Tibial nerve (tissue), 4 donors: ENCODE measurements at regions not wholly inside any gene's neighbourhood (a gene's known extent, or its start where the extent isn't known, plus 50 kb on each side); places are given as distances from the start of the nearest gene placed in this dataset.
"Not testable (repeated sequence)": the region's sequence is repeated elsewhere in the genome, so short reads cannot be mapped to it uniquely, and the experiment has no call there.

Source experiments
- DNase-seq, 2 donors: peaks; one replicate each; pipeline ENCODE4 v3.0.0-alpha.2; 2019; ENCODE audit warnings: low spot score in 2 of 2
- H3K27ac ChIP-seq, 4 donors: fragments of 200-600 bp; sonication (generic) in 3 of 4; one replicate each; pipeline ENCODE4 v1.5.1; 2017 to 2019; ENCODE audit warnings: mild to moderate bottlenecking in 1 of 4
- H3K27me3 ChIP-seq, 2 donors: fragments of 200-600 bp; sonication (generic) in 1 of 2; one replicate each; pipeline versions ENCODE4 v1.5.1 to v1.6.0; 2017 to 2019
- H3K36me3 ChIP-seq, 3 donors: fragments of 200-600 bp; sonication (generic); one replicate each; pipeline ENCODE4 v1.5.1; 2018 to 2019
- H3K4me1 ChIP-seq, 4 donors: fragments of 200-600 bp; sonication (generic) in 3 of 4; one replicate each; pipeline ENCODE4 v1.5.1; 2017 to 2019
- H3K4me3 ChIP-seq, 4 donors: fragments of 200-600 bp; sonication (generic) in 3 of 4; one replicate each; pipeline ENCODE4 v1.5.1; 2017 to 2019; ENCODE audit warnings: mild to moderate bottlenecking in 1 of 4, moderate library complexity in 1 of 4
- H3K9me3 ChIP-seq, 4 donors: fragments of 200-600 bp; sonication (generic) in 3 of 4; one replicate each; pipeline ENCODE4 v1.5.1; 2017 to 2019
- EP300 ChIP-seq, 2 donors: sonication (generic); formaldehyde crosslinking; IDR thresholded peaks; one replicate each; pipeline ENCODE4 v1.6.1; 2017; ENCODE audit warnings: antibody characterized with exemption in 2 of 2, mild to moderate bottlenecking in 1 of 2
- POLR2A ChIP-seq, 2 donors: fragments of 450-650 bp; IDR thresholded peaks; one replicate each; pipeline ENCODE4 v1.6.1; 2017; ENCODE audit warnings: antibody characterized with exemption in 2 of 2, mild to moderate bottlenecking in 2 of 2, moderate library complexity in 2 of 2
- WGBS, 2 donors: methylation state at CpG; one replicate each; pipeline ENCODE4 v1.1.5; 2018; 5-methylcytosine and 5-hydroxymethylcytosine counted together
- TF ChIP-seq, protein P1 (sequence below), 5 experiments: fragments of 200-600 bp in 3 of 5; fragments of 450-650 bp in 2 of 5; sonication (generic) in 3 of 5; IDR thresholded peaks; one replicate each; pipeline ENCODE4 v1.5.1; 2016 to 2019; ENCODE audit warnings: antibody characterized with exemption in 5 of 5, mild to moderate bottlenecking in 3 of 5, moderate library complexity in 2 of 5

GRCh38 chr2:38484957-38485356 lies 107.9 kb upstream of the ATL2 start:
- TF ChIP-seq, protein P1, sequence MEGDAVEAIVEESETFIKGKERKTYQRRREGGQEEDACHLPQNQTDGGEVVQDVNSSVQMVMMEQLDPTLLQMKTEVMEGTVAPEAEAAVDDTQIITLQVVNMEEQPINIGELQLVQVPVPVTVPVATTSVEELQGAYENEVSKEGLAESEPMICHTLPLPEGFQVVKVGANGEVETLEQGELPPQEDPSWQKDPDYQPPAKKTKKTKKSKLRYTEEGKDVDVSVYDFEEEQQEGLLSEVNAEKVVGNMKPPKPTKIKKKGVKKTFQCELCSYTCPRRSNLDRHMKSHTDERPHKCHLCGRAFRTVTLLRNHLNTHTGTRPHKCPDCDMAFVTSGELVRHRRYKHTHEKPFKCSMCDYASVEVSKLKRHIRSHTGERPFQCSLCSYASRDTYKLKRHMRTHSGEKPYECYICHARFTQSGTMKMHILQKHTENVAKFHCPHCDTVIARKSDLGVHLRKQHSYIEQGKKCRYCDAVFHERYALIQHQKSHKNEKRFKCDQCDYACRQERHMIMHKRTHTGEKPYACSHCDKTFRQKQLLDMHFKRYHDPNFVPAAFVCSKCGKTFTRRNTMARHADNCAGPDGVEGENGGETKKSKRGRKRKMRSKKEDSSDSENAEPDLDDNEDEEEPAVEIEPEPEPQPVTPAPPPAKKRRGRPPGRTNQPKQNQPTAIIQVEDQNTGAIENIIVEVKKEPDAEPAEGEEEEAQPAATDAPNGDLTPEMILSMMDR (IDR thresholded peaks at IDR 0.05) = no peak
- TF ChIP-seq EP300 (IDR thresholded peaks at IDR 0.05) (no peak), POLR2A (IDR thresholded peaks at IDR 0.05) (no peak)
- peaks cover 0 to 6% (median 0%) of the 10 kb centered on the region in 4 donors for H3K4me1 ChIP-seq
- no peaks in the 10 kb centered on the region for H3K27me3 ChIP-seq
- peaks cover 0 to 19% (median 0%) of the 10 kb centered on the region in 4 donors for H3K9me3 ChIP-seq
- no peak overlapping the region for H3K27ac ChIP-seq
- no peak for DNase-seq
- WGBS, 2 donors = 67 to 75% methylated on average over 5 of the region's 5 CpGs
- no peaks in the 10 kb centered on the region for H3K36me3 ChIP-seq
- H3K4me3 ChIP-seq = no peak overlapping the region

- Histone ChIP-seq H3K9me3 (peaks cover 0 to 21% (median 0%) of the 10 kb centered on the region in 4 donors), H3K4me1 (peaks cover 0 to 6% (median 0%) of the 10 kb centered on the region in 4 donors), H3K27ac (no peak overlapping the region), H3K27me3 (no peaks in the 10 kb centered on the region), H3K4me3 (no peak overlapping the region), H3K36me3 (no peaks in the 10 kb centered on the region)
- no peak for TF ChIP-seq POLR2A (IDR thresholded peaks at IDR 0.05)
- TF ChIP-seq, protein P1 (IDR thresholded peaks at IDR 0.05) = no peak
- no peak for TF ChIP-seq EP300 (IDR thresholded peaks at IDR 0.05)
- no peak for DNase-seq
- 42 to 57% methylated on average over 5 of the region's 5 CpGs for WGBS, 2 donors
Measured at GRCh38 chr2:38483776-38484501, 106.9 kb upstream of the ATL2 start.

DNA sequence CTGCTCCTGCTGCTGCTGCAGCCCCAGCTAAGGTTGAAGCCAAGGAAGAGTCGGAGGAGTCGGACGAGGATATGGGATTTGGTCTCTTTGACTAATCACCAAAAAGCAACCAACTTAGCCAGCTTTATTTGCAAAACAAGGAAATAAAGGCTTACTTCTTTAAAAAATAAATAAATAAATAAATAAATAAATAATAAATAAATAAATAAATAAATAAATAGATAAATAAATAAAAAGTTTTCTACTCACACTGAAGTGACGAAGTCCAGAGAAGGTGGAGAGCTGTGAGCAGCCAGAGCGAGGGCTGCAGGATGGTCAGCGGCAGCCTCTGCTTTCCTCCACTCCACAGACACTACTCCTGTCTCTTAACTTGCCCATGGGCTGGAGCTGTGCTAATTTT lies 105.6 kb upstream of the ATL2 start:
- 96% methylated on average over 6 of the region's 6 CpGs for WGBS, 2 donors
- H3K27me3 ChIP-seq = not testable (repeated sequence)

GRCh38 chr2:38480617-38481016 lies 103.5 kb upstream of the ATL2 start:
- DNase-seq = no peak
- no peak overlapping the region for H3K27ac ChIP-seq
- H3K4me3 ChIP-seq = no peak overlapping the region
- no peaks in the 10 kb centered on the region for H3K27me3 ChIP-seq
- no peaks in the 10 kb centered on the region for H3K36me3 ChIP-seq
- H3K9me3 ChIP-seq = peaks cover 0 to 21% (median 0%) of the 10 kb centered on the region in 4 donors
- TF ChIP-seq, protein P1 (IDR thresholded peaks at IDR 0.05) = no peak
- no peak for TF ChIP-seq POLR2A (IDR thresholded peaks at IDR 0.05)
- no peak for TF ChIP-seq EP300 (IDR thresholded peaks at IDR 0.05)
- peaks cover 0 to 6% (median 0%) of the 10 kb centered on the region in 4 donors for H3K4me1 ChIP-seq

More for the DNA sequence above, 105.6 kb upstream of the ATL2 start:
- H3K4me3 ChIP-seq, H3K27ac ChIP-seq, DNase-seq, H3K4me1 ChIP-seq, H3K36me3 ChIP-seq: not testable (repeated sequence)
- peaks cover 0 to 21% (median 0%) of the 10 kb centered on the region in 4 donors for H3K9me3 ChIP-seq

- Histone ChIP-seq H3K4me3 (no peak overlapping the region), H3K9me3 (peaks cover 0 to 21% (median 0%) of the 10 kb centered on the region in 4 donors), H3K4me1 (no peaks in the 10 kb centered on the region), H3K27me3 (no peaks in the 10 kb centered on the region), H3K36me3 (no peaks in the 10 kb centered on the region), H3K27ac (no peak overlapping the region)
- no peak for DNase-seq
- TF ChIP-seq EP300 (IDR thresholded peaks at IDR 0.05) = no peak
- whole genome bisulfite sequencing, 2 donors = 73 to 88% methylated on average over 2 of the region's 2 CpGs
Measured at GRCh38 chr2:38477006-38477405, 99.9 kb upstream of the ATL2 start.

GRCh38 chr2:38475567-38475881 lies 98.5 kb upstream of the ATL2 start:
- TF ChIP-seq EP300 (IDR thresholded peaks at IDR 0.05) (no peak), POLR2A (IDR thresholded peaks at IDR 0.05) (no peak)
- TF ChIP-seq, protein P1 (IDR thresholded peaks at IDR 0.05) = no peak
- H3K4me1 ChIP-seq = no peaks in the 10 kb centered on the region
- 87 to 90% methylated on average over 3 of the region's 3 CpGs for WGBS, 2 donors
- H3K27ac ChIP-seq = no peak overlapping the region
- H3K9me3 ChIP-seq = peaks cover 0 to 7% (median 0%) of the 10 kb centered on the region in 4 donors
- no peaks in the 10 kb centered on the region for H3K27me3 ChIP-seq
- H3K36me3 ChIP-seq = no peaks in the 10 kb centered on the region
- DNase-seq = no peak
- no peak overlapping the region for H3K4me3 ChIP-seq
